OCI-LY1 (cell line): ENCODE measurements at regions not wholly inside any gene's neighbourhood (a gene's known extent, or its start where the extent isn't known, plus 50 kb on each side); places are given as distances from the start of the nearest gene placed in this dataset.
"Not testable (repeated sequence)": the region's sequence is repeated elsewhere in the genome, so short reads cannot be mapped to it uniquely, and the experiment has no call there.

Experiments
- H2AFZ ChIP-seq: fragments of 200-600 bp; sonication (generic), shearing (Covaris generic); 2 replicates; pipeline ENCODE4 v1.6.0; 2014; ENCODE audit warnings: antibody characterized with exemption, mild to moderate bottlenecking, low read length
- H3F3A ChIP-seq: fragments of 200-600 bp; sonication (generic), shearing (Covaris generic); 2 replicates; pipeline ENCODE4 v1.6.0; 2014; ENCODE audit warnings: mild to moderate bottlenecking, antibody characterized with exemption, low read length, moderate library complexity; ENCODE audit not compliant: insufficient read depth
- H3K27ac ChIP-seq: fragments of 200-600 bp; sonication (generic); 2 replicates; pipeline ENCODE4 v1.5.1; 2014; ENCODE audit warnings: low read length, mixed run types, mild to moderate bottlenecking, low read depth; ENCODE audit not compliant: poor library complexity, severe bottlenecking
- H3K27me3 ChIP-seq: fragments of 200-600 bp; sonication (generic); 2 replicates; pipeline ENCODE4 v1.6.0; 2014; ENCODE audit warnings: antibody characterized with exemption, mild to moderate bottlenecking, low read length, moderate library complexity; ENCODE audit not compliant: insufficient read depth
- H3K36me3 ChIP-seq: fragments of 200-600 bp; sonication (generic); 2 replicates; pipeline ENCODE4 v1.6.1; 2014; ENCODE audit warnings: mild to moderate bottlenecking, antibody characterized with exemption, low read length, moderate library complexity, mixed read lengths; ENCODE audit not compliant: insufficient read depth
- H3K4me1 ChIP-seq: fragments of 200-600 bp; sonication (generic); 2 replicates; pipeline ENCODE4 v1.5.1; 2014; ENCODE audit warnings: mild to moderate bottlenecking, low read length, moderate library complexity; ENCODE audit not compliant: insufficient read depth, severe bottlenecking
- H3K4me2 ChIP-seq: fragments of 200-600 bp; sonication (generic), shearing (Covaris generic); 2 replicates; pipeline ENCODE4 v1.6.1; 2014; ENCODE audit warnings: low read length
- H3K4me3 ChIP-seq: fragments of 200-600 bp; sonication (generic); 2 replicates; pipeline ENCODE4 v1.5.1; 2014; ENCODE audit warnings: low read length, low read depth, mild to moderate bottlenecking, mixed read lengths; ENCODE audit not compliant: poor library complexity, severe bottlenecking
- H3K79me2 ChIP-seq: fragments of 200-600 bp; shearing (Covaris generic); 2 replicates; pipeline ENCODE4 v1.6.1; 2016; ENCODE audit warnings: mixed run types, low read length, mixed read lengths; ENCODE audit not compliant: insufficient read depth
- H3K9ac ChIP-seq: fragments of 200-600 bp; sonication (generic), shearing (Covaris generic); 2 replicates; pipeline ENCODE4 v1.6.1; 2014; ENCODE audit warnings: mild to moderate bottlenecking, low read length, mixed read lengths
- H3K9me2 ChIP-seq: fragments of 200-600 bp; sonication (generic), shearing (Covaris generic); 2 replicates; pipeline ENCODE4 v1.6.1; 2014; ENCODE audit warnings: low read depth, mild to moderate bottlenecking, low read length, mixed read lengths
- H3K9me3 ChIP-seq: fragments of 200-600 bp; shearing (Covaris generic); 2 replicates; pipeline ENCODE4 v1.6.1; 2014; ENCODE audit warnings: low read length, mixed read lengths
- H4K20me1 ChIP-seq: fragments of 200-600 bp; sonication (generic), shearing (Covaris generic); 2 replicates; pipeline ENCODE4 v1.6.0; 2016; ENCODE audit warnings: mild to moderate bottlenecking, low read length; ENCODE audit not compliant: insufficient read depth
- CTCF ChIP-seq: fragments of 200-600 bp; sonication (generic), shearing (Covaris generic); IDR thresholded peaks from 2 replicates; pipeline ENCODE4 v1.5.1; 2017; ENCODE audit warnings: mild to moderate bottlenecking, antibody characterized with exemption, low read length, moderate library complexity, mixed read lengths
- EZH2 ChIP-seq: fragments of 200-600 bp; sonication (generic), shearing (Covaris generic); IDR thresholded peaks from 2 replicates; pipeline ENCODE4 v1.8.0; 2017; ENCODE audit warnings: borderline replicate concordance, mixed run types, mild to moderate bottlenecking, antibody characterized with exemption, low read length, moderate library complexity, mixed read lengths

DNA sequence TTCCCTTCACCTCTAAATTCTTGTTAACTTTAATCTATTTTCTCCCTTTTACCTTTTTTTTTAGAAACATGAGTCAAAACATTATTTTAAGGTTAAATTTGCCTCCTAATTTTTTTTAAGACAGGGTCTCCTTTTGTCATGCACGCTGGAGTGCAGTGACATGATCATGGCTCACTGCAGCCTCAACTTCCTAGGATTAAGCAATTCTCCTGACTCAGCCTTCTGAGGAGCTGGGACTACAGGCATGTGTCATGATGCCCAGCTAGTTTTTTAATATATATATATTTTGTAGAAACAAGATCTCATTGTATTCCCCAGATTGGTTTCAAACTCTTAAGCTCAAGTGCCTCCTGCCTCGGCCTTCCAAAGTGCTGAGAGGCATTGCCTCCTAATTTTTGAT lies 424.7 kb upstream of the FAM174A start:
- H3K9me2 ChIP-seq, result no peaks in the 10 kb centered on the region
- no peak overlapping the region for H3K27ac ChIP-seq
- no peaks in the 10 kb centered on the region for H3K36me3 ChIP-seq
- H3K79me2 ChIP-seq, result no peaks in the 10 kb centered on the region
- H3K4me3 ChIP-seq, result no peak overlapping the region
- no peaks in the 10 kb centered on the region for H3K9me3 ChIP-seq
- H3K9ac ChIP-seq, result no peak overlapping the region
- no peak overlapping the region for H3K4me2 ChIP-seq
- no peak overlapping the region for H2AFZ ChIP-seq
- TF ChIP-seq CTCF, result no peak
- TF ChIP-seq EZH2, result no peak
- no peaks in the 10 kb centered on the region for H3K4me1 ChIP-seq
- H4K20me1 ChIP-seq, result no peaks in the 10 kb centered on the region
- no peaks in the 10 kb centered on the region for H3K27me3 ChIP-seq
- no peaks in the 10 kb centered on the region for H3F3A ChIP-seq

DNA sequence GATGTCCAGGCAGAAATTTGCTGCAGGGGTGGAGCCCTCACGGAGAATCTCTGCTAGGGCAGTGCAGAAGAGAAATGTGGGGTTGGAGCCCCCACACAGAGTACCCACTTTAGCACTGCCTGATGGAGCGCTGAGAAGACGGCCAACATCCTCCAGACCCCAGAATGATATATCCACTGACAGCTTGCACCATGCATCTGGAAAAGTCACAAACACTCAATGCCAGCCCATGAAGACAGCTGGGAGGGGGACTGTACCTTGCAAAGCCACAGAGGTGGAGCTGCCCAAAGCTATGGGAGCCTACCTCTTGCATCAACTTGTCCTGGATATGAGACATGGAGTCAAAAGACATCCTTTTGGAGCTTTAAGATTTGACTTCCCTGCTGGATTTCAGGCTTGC lies 426.3 kb upstream of the FAM174A start:
- H3K9me2 ChIP-seq, result no peaks in the 10 kb centered on the region
- H2AFZ ChIP-seq, result no peak overlapping the region
- no peak overlapping the region for H3K9ac ChIP-seq
- no peak overlapping the region for H3K4me2 ChIP-seq
- no peaks in the 10 kb centered on the region for H3K27me3 ChIP-seq
- TF ChIP-seq EZH2, result no peak
- H3K4me3 ChIP-seq, result no peak overlapping the region
- no peaks in the 10 kb centered on the region for H3F3A ChIP-seq
- H3K27ac ChIP-seq, result no peak overlapping the region
- no peaks in the 10 kb centered on the region for H4K20me1 ChIP-seq
- H3K4me1 ChIP-seq, result no peaks in the 10 kb centered on the region
- H3K79me2 ChIP-seq, result no peaks in the 10 kb centered on the region
- H3K36me3 ChIP-seq, result no peaks in the 10 kb centered on the region
- no peaks in the 10 kb centered on the region for H3K9me3 ChIP-seq

- not testable (repeated sequence) for H3K9me3 ChIP-seq, H3K4me1 ChIP-seq, H2AFZ ChIP-seq, H3K9me2 ChIP-seq, H3F3A ChIP-seq, H3K4me2 ChIP-seq, H3K27ac ChIP-seq, H3K27me3 ChIP-seq, H3K79me2 ChIP-seq, H3K4me3 ChIP-seq, H4K20me1 ChIP-seq, H3K9ac ChIP-seq, H3K36me3 ChIP-seq
Measured at GRCh38 chr5:100103592-100104119, 431.5 kb upstream of the FAM174A start.

DNA sequence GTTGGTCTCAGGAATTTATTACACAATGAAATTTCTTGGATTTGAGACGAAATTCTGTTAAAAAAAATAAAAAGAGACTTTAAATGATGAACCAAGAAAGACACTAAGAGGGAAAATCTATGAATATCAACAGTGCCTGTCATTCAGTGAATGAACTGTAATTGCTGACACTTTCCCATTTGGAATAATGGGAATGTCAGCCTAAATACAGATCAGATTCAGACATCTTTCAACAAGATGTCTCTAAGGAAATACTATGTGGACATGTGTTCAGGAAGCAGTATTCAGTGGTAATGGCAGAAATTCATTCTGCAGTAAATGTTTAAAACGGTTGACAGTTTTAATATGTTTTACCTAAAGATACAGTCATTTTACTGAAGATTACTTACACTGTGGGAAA lies 433.7 kb upstream of the FAM174A start:
- not testable (repeated sequence) for H3K9me2 ChIP-seq, H3K4me2 ChIP-seq, H3K79me2 ChIP-seq, H3K9ac ChIP-seq, H3K4me1 ChIP-seq, H2AFZ ChIP-seq, H3F3A ChIP-seq, H3K9me3 ChIP-seq, H3K36me3 ChIP-seq, H4K20me1 ChIP-seq, H3K4me3 ChIP-seq, H3K27me3 ChIP-seq, H3K27ac ChIP-seq

GRCh38 chr5:100096328-100096727 lies 438.8 kb upstream of the FAM174A start:
- H3F3A ChIP-seq, H4K20me1 ChIP-seq, H3K4me2 ChIP-seq, H3K9me3 ChIP-seq, H3K36me3 ChIP-seq, H2AFZ ChIP-seq, H3K9me2 ChIP-seq, H3K9ac ChIP-seq, H3K27ac ChIP-seq, H3K4me1 ChIP-seq, H3K27me3 ChIP-seq, H3K79me2 ChIP-seq, H3K4me3 ChIP-seq: not testable (repeated sequence)

GRCh38 chr5:100080703-100081102 lies 454.5 kb upstream of the FAM174A start:
- H3K9me3 ChIP-seq, H3K4me3 ChIP-seq, H3K9me2 ChIP-seq, H2AFZ ChIP-seq, H3F3A ChIP-seq, H3K36me3 ChIP-seq, H3K4me1 ChIP-seq, H3K27ac ChIP-seq, H3K4me2 ChIP-seq, H3K79me2 ChIP-seq, H3K9ac ChIP-seq, H4K20me1 ChIP-seq, H3K27me3 ChIP-seq: not testable (repeated sequence)

DNA sequence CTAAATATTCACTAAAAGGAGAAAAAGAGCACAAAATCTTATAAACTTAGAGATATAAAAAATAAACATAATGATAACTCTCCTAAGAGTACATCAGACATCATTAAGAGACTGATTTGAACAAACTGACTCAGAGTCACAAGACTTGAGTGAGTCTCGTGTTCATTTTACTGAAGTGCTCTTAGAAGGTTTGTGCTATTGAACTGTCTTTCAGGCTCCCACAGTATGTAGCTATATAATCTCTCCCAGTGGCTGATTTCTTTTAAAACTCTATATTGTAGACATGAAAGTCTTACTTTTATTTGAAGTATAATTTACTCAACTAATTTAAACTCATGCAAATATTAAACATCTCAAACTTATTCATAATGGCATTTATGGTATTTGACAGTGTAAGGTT lies 456.0 kb upstream of the FAM174A start:
- H2AFZ ChIP-seq, H3K4me3 ChIP-seq, H3K9ac ChIP-seq, H4K20me1 ChIP-seq, H3K27ac ChIP-seq, H3F3A ChIP-seq, H3K9me3 ChIP-seq, H3K36me3 ChIP-seq, H3K79me2 ChIP-seq, H3K4me2 ChIP-seq, H3K27me3 ChIP-seq, H3K9me2 ChIP-seq, H3K4me1 ChIP-seq: not testable (repeated sequence)
